Breast epithelium (tissue), 4 donors: ENCODE measurements at regions not wholly inside any gene's neighbourhood (a gene's known extent, or its start where the extent isn't known, plus 50 kb on each side); places are given as distances from the start of the nearest gene placed in this dataset.
A peak's percentile ranks its signal among the peaks of the same experiment; 100 is the strongest.

Source experiments
- DNase-seq, 2 donors: peaks; one replicate each; pipeline ENCODE4 v3.0.0-alpha.2; 2019; ENCODE audit warnings: low spot score in 2 of 2
- H3K27ac ChIP-seq, 2 donors: fragments of 200-600 bp; sonication (generic) in 1 of 2; one replicate each; pipeline ENCODE4 v1.5.1; 2016 to 2019; ENCODE audit warnings: mild to moderate bottlenecking in 1 of 2
- H3K27me3 ChIP-seq, 2 donors: fragments of 200-600 bp; sonication (generic) in 1 of 2; one replicate each; pipeline versions ENCODE4 v1.5.1 to v1.6.0; 2017 to 2019; ENCODE audit warnings: control low read depth in 1 of 2, mild to moderate bottlenecking in 1 of 2
- H3K36me3 ChIP-seq: fragments of 200-600 bp; one replicate; pipeline ENCODE4 v1.5.1; 2019
- H3K4me1 ChIP-seq, 2 donors: fragments of 200-600 bp; sonication (generic); one replicate each; pipeline ENCODE4 v1.5.1; 2016 to 2019; ENCODE audit warnings: control low read depth in 1 of 2
- H3K4me3 ChIP-seq, 3 donors: fragments of 200-600 bp; sonication (generic); 1 replicate in 2 of 3; 2 replicates in 1 of 3; pipeline ENCODE4 v1.5.1; 2016 to 2019; ENCODE audit warnings: mild to moderate bottlenecking in 3 of 3, moderate library complexity in 2 of 3
- H3K9me3 ChIP-seq, 2 donors: fragments of 200-600 bp; sonication (generic) in 1 of 2; one replicate each; pipeline ENCODE4 v1.5.1; 2016 to 2019; ENCODE audit warnings: control low read depth in 1 of 2
- POLR2A ChIP-seq: fragments of 450-650 bp; IDR thresholded peaks from one replicate; pipeline ENCODE4 v1.6.1; 2016; ENCODE audit warnings: antibody characterized with exemption, mild to moderate bottlenecking, moderate library complexity
- POLR2AphosphoS5 ChIP-seq, 3 donors: sonication (generic); formaldehyde crosslinking; IDR thresholded peaks; one replicate each; pipeline ENCODE4 v1.6.1; 2017; ENCODE audit warnings: antibody characterized with exemption in 3 of 3
- intact Hi-C: fragments of 100-400 bp; cut with DNase I; formaldehyde crosslinking; loops from one replicate; pipeline ENCODE4 v1.15.1; 2023; ENCODE audit warnings: low total_unique reads
- TF ChIP-seq, protein P1 (sequence below), 3 donors: fragments of 450-650 bp; IDR thresholded peaks; one replicate each; pipeline ENCODE4 v1.5.1; 2016 to 2017; ENCODE audit warnings: antibody characterized with exemption in 3 of 3, mild to moderate bottlenecking in 3 of 3, moderate library complexity in 3 of 3

DNA sequence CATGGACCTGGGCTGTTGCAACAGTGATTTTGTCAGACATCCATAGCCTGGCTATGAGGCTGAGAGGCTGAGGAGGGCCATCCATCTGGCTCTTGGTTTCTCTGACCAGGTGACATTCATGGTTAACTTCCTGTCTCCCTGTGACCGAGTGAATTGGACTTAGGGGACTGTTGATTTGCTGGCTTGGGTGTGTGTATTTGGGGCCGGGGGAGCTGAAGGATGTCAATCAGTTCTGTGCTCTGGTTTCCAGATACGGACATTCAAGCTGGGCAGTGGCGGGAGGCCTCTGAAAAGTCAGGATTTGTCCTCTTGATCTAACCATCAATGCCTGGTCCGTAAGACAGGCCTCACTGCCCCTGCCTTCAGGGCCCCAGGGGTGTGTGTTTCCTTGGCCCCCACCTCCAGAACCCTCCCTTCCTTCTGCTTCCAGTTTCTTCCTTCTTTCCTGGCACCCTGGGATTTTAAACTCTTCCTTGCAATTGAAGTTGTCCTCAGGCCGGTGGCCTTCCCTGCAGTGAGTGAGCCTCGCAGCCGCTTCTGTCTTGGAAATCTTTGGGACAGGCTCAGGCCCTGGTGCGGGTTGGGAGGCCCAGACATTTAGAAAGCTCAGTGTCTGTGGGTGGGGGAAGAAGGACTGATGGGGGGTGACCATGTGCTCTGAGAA is 54.7 kb upstream of the HAAO start:
- Histone ChIP-seq H3K27ac (peak overlapping the region; percentile 40 to 75), H3K4me1 (no peaks in the 10 kb centered on the region), H3K27me3 (no peaks in the 10 kb centered on the region), H3K36me3 (no peaks in the 10 kb centered on the region), H3K4me3 (no peak overlapping the region), H3K9me3 (no peaks in the 10 kb centered on the region)
- intact Hi-C loops, result no loop called here
- TF ChIP-seq POLR2AphosphoS5 (IDR thresholded peaks at IDR 0.05) (no peak), POLR2A (no peak)
- TF ChIP-seq, protein P1, sequence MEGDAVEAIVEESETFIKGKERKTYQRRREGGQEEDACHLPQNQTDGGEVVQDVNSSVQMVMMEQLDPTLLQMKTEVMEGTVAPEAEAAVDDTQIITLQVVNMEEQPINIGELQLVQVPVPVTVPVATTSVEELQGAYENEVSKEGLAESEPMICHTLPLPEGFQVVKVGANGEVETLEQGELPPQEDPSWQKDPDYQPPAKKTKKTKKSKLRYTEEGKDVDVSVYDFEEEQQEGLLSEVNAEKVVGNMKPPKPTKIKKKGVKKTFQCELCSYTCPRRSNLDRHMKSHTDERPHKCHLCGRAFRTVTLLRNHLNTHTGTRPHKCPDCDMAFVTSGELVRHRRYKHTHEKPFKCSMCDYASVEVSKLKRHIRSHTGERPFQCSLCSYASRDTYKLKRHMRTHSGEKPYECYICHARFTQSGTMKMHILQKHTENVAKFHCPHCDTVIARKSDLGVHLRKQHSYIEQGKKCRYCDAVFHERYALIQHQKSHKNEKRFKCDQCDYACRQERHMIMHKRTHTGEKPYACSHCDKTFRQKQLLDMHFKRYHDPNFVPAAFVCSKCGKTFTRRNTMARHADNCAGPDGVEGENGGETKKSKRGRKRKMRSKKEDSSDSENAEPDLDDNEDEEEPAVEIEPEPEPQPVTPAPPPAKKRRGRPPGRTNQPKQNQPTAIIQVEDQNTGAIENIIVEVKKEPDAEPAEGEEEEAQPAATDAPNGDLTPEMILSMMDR (IDR thresholded peaks at IDR 0.05), result no peak
- DNase-seq, result no peak

DNA sequence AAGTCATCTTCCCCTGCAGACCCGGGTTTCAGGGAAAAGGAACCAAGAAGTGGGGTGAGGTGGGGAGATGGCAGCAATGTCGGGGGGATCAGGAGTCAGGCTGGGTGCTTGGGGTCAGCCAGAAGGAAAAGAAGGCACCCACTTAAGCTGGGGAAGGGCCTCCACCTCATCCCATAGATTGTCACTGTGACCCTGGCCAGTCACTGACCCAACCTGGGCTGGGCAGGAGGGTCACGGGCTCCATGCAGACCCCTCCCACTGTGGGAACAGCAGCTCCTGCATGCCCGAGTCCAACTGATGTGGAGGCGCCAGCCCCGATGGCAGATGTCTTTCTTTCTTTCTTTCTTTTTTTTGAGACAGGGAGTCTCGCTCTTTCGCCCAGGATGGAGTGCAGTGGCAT is 53.6 kb upstream of the HAAO start:
- H3K4me3 ChIP-seq, result no peak overlapping the region
- H3K9me3 ChIP-seq, result no peaks in the 10 kb centered on the region
- peak overlapping the region in 1 of 2 donors; percentile 63 for H3K27ac ChIP-seq
- H3K36me3 ChIP-seq, result no peaks in the 10 kb centered on the region
- no peak for DNase-seq
- no peaks in the 10 kb centered on the region for H3K4me1 ChIP-seq
- no peak for TF ChIP-seq POLR2AphosphoS5 (IDR thresholded peaks at IDR 0.05)
- no peak for TF ChIP-seq POLR2A
- TF ChIP-seq, protein P1 (IDR thresholded peaks at IDR 0.05), result no peak
- intact Hi-C loops, result no loop called here
- H3K27me3 ChIP-seq, result no peaks in the 10 kb centered on the region

DNA sequence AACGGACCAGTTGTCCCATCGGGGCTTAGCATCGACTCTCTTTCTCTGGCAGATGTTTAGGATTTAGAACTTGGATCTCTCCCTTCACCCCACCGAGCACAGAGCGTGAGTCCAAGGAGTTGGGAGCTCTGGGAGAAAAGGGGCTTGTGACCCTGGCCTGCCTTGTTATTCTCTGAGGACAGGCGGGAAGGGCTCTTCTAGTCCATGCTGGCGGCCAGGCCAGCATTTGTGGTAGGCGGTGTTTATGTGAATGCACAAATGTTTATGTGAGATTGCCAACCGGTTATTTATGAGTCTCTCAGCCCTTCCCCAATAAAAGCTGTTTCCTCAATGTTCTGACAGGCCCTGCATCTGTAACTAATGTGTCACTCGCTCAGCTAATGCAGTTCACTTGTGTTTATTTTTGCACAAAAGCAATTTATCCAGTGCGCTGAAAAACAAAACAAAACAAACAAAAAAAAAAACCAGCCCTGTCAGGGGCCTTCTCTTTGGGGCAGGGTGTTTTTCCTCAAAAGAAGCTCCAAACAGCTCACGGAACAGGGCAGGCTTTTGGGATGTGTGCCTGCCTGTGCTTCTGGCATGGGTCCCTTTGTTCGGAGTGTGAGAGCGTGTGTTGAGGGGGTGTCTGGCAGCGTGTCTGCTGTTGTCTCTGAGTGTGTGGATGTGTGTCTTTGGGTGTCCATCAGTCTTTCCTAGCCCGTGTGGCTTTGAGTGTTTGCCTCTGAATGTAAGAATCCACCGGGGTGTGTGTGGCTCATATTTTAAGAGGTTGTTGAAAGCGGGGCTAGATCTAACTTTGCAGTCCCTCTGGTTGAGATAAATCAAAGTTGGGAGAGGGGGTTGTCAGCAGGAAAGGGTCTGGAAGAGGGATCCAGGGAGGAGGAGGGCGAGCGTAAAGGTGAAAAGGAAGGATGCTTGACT is 52.8 kb upstream of the HAAO start:
- Histone ChIP-seq H3K27me3 (no peaks in the 10 kb centered on the region), H3K4me3 (no peak overlapping the region), H3K27ac (peak overlapping the region; percentile 9 to 63), H3K4me1 (no peaks in the 10 kb centered on the region), H3K36me3 (no peaks in the 10 kb centered on the region), H3K9me3 (no peaks in the 10 kb centered on the region)
- intact Hi-C loops, result no loop called here
- DNase-seq, result no peak
- peak in 1 of 3 donors; percentile 25 for TF ChIP-seq POLR2AphosphoS5 (IDR thresholded peaks at IDR 0.05)
- TF ChIP-seq, protein P1 (IDR thresholded peaks at IDR 0.05), result no peak

DNA sequence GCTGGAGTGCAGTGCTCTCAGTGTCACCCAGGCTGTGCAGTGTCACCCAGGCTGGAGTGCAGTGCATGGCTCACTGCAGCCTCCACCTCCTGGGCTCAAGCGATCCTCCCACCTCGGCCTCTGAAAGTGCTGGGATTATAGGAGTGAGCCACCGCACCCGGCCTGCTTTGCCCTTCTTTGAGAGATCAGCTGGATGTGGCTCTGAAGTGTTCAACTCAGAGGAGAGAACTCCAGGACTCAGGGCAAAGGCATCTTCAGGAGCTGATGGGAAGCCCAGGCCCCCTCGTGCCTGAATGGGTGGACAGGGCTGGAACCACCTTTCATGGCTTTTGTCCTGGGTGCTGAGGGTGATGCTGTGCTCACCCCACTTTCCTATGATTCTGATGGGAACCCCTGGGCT is 52.0 kb upstream of the HAAO start:
- H3K27me3 ChIP-seq, result no peaks in the 10 kb centered on the region
- H3K4me1 ChIP-seq, result no peaks in the 10 kb centered on the region
- TF ChIP-seq, protein P1 (IDR thresholded peaks at IDR 0.05), result no peak
- no peak for TF ChIP-seq POLR2A
- no peak for TF ChIP-seq POLR2AphosphoS5 (IDR thresholded peaks at IDR 0.05)
- intact Hi-C loops, result no loop called here
- no peaks in the 10 kb centered on the region for H3K9me3 ChIP-seq
- H3K27ac ChIP-seq, result peak overlapping the region in 1 of 2 donors; percentile 63
- DNase-seq, result no peak
- no peak overlapping the region for H3K4me3 ChIP-seq
- no peaks in the 10 kb centered on the region for H3K36me3 ChIP-seq

DNA sequence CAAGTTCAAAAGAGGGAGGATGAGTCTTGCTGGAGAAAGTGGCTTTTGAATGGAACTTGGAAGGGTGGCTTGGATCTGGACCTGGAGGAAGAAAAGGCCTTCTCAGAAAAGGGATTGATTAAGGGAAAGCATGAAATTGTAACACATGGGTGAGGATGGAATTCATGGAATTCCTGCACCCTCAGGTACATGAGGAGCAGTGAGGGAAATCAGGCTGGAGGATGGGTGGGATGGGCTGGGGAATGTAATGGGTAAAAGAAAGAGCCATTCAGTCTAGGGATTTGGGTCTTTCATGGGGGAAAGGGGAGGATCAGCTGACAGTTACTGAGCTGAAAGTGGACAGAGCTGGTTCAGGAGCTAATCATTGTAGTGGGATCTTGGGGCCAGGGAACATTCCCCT is 51.2 kb upstream of the HAAO start:
- H3K27ac ChIP-seq, result peak overlapping the region in 1 of 2 donors; percentile 63
- H3K27me3 ChIP-seq, result no peaks in the 10 kb centered on the region
- no peaks in the 10 kb centered on the region for H3K9me3 ChIP-seq
- no peak overlapping the region for H3K4me3 ChIP-seq
- TF ChIP-seq, protein P1 (IDR thresholded peaks at IDR 0.05), result no peak
- no peak for TF ChIP-seq POLR2AphosphoS5 (IDR thresholded peaks at IDR 0.05)
- TF ChIP-seq POLR2A, result no peak
- no peaks in the 10 kb centered on the region for H3K4me1 ChIP-seq
- H3K36me3 ChIP-seq, result no peaks in the 10 kb centered on the region
- intact Hi-C loops, result no loop called here
- DNase-seq, result no peak
